ENCODE measurements at regions not wholly inside any gene's neighbourhood (a gene's known extent, or its start where the extent isn't known, plus 50 kb on each side); places are given as distances from the start of the nearest gene placed in this dataset.

GRCh38 chr2:204129591-204130294, 193.2 kb downstream of the ICOS start:
- TF ChIP-seq USF2 (IDR thresholded peaks at IDR 0.05), result no peak
- no peak for TF ChIP-seq JUN (IDR thresholded peaks at IDR 0.05)
- TF ChIP-seq SMC3 (IDR thresholded peaks at IDR 0.05), result no peak
- no peak for TF ChIP-seq CTCF (IDR thresholded peaks at IDR 0.05)
- no peak for TF ChIP-seq HOXA7 (CRISPR knock-in tag; IDR thresholded peaks at IDR 0.05)
- TF ChIP-seq REST (IDR thresholded peaks at IDR 0.05), result no peak
- no peak for TF ChIP-seq ZFP36 (IDR thresholded peaks at IDR 0.05; ENCODE audit: borderline replicate concordance, partially characterized antibody)
- no peak for TF ChIP-seq EP300 (IDR thresholded peaks at IDR 0.05)
- TF ChIP-seq HMGXB4 (CRISPR knock-in tag; IDR thresholded peaks at IDR 0.05; ENCODE audit: borderline replicate concordance), result no peak
- no peak for TF ChIP-seq PHF8 (IDR thresholded peaks at IDR 0.05; ENCODE audit: borderline replicate concordance, low read depth)
- TF ChIP-seq RFX5 (IDR thresholded peaks at IDR 0.05), result no peak
